AG09309 (cell line): ENCODE measurements at regions not wholly inside any gene's neighbourhood (a gene's known extent, or its start where the extent isn't known, plus 50 kb on each side); places are given as distances from the start of the nearest gene placed in this dataset.

Source experiments
- DNase-seq: peaks from one replicate; pipeline ENCODE4 v3.0.0-alpha.2; 2010; ENCODE audit warnings: low read depth
- H3K4me3 ChIP-seq: 2 replicates; pipeline ENCODE4 v1.5.1; 2011; ENCODE audit warnings: mild to moderate bottlenecking, low read depth, low read length, moderate library complexity; ENCODE audit not compliant: control insufficient read depth
- CTCF ChIP-seq: IDR thresholded peaks from 2 replicates; pipeline ENCODE4 v1.5.1; 2011; ENCODE audit warnings: mild to moderate bottlenecking, low read depth, low read length, inconsistent platforms; ENCODE audit not compliant: insufficient read depth, control insufficient read depth; ENCODE audit errors: missing control alignments

GRCh38 chr2:22494156-22494555 is 890.8 kb upstream of the KLHL29 start:
- DNase-seq = no peak
- H3K4me3 ChIP-seq = no peak overlapping the region
- TF ChIP-seq CTCF = no peak

- TF ChIP-seq CTCF = no peak
- DNase-seq = no peak
- H3K4me3 ChIP-seq = no peak overlapping the region
These were observed 887.9 kb upstream of the KLHL29 start for GRCh38 chr2:22497064-22497463.

GRCh38 chr2:22497789-22498188 is 887.2 kb upstream of the KLHL29 start:
- TF ChIP-seq CTCF = no peak
- no peak for DNase-seq
- H3K4me3 ChIP-seq = no peak overlapping the region

GRCh38 chr2:22499082-22499839 is 885.7 kb upstream of the KLHL29 start:
- no peak overlapping the region for H3K4me3 ChIP-seq
- no peak for TF ChIP-seq CTCF
- no peak for DNase-seq

- H3K4me3 ChIP-seq = no peak overlapping the region
- no peak for DNase-seq
- TF ChIP-seq CTCF = no peak
These were observed 884.4 kb upstream of the KLHL29 start for GRCh38 chr2:22500555-22500935.

GRCh38 chr2:22501851-22502250 is 883.1 kb upstream of the KLHL29 start:
- TF ChIP-seq CTCF = no peak
- DNase-seq = no peak
- H3K4me3 ChIP-seq = no peak overlapping the region
